ENCODE measurements at regions not wholly inside any gene's neighbourhood (a gene's known extent, or its start where the extent isn't known, plus 50 kb on each side); places are given as distances from the start of the nearest gene placed in this dataset.

DNA sequence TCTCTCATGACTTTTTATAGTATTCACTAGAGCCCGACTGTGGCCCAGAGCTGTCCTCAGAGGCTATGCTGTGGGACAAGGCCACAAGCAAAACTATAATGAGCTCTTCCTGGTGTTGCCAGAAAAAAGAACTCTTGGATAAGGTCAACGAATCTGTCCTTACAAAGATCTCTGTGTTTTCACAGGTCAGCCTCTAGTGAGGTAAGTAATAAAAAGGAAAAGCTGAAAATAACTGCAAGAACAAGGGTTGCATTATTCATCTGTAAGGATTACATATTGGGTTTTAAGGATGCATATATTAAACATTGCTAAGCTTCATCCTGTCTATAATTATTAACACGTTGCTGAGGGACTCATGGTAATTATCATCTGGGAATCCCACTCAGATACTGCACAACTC, 62.8 kb upstream of the ATL2 start:
- TF ChIP-seq, protein P1, sequence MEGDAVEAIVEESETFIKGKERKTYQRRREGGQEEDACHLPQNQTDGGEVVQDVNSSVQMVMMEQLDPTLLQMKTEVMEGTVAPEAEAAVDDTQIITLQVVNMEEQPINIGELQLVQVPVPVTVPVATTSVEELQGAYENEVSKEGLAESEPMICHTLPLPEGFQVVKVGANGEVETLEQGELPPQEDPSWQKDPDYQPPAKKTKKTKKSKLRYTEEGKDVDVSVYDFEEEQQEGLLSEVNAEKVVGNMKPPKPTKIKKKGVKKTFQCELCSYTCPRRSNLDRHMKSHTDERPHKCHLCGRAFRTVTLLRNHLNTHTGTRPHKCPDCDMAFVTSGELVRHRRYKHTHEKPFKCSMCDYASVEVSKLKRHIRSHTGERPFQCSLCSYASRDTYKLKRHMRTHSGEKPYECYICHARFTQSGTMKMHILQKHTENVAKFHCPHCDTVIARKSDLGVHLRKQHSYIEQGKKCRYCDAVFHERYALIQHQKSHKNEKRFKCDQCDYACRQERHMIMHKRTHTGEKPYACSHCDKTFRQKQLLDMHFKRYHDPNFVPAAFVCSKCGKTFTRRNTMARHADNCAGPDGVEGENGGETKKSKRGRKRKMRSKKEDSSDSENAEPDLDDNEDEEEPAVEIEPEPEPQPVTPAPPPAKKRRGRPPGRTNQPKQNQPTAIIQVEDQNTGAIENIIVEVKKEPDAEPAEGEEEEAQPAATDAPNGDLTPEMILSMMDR (IDR thresholded peaks at IDR 0.05; ENCODE audit: borderline replicate concordance, extremely low read depth, low read length, poor library complexity, severe bottlenecking): no peak
- no peak for TF ChIP-seq EZH2 (IDR thresholded peaks at IDR 0.05; ENCODE audit: borderline replicate concordance, low read depth, low read length, severe bottlenecking)

Measured in DND-41 (cell line).